HFF-Myc (cell line): ENCODE measurements at regions not wholly inside any gene's neighbourhood (a gene's known extent, or its start where the extent isn't known, plus 50 kb on each side); places are given as distances from the start of the nearest gene placed in this dataset.

Experiments used
- DNase-seq: peaks from one replicate; pipeline ENCODE4 v3.0.0-alpha.2; 2011; ENCODE audit warnings: low read depth; ENCODE audit errors: extremely low read depth
- H3K4me3 ChIP-seq: replicated peaks from 2 replicates; pipeline ENCODE4 v1.5.1; 2011; ENCODE audit warnings: low read depth, mild to moderate bottlenecking, control low read depth, low read length
- TF ChIP-seq, protein P1 (sequence below): IDR thresholded peaks from 2 replicates; pipeline ENCODE4 v1.5.1; 2012; ENCODE audit warnings: mild to moderate bottlenecking, low read depth, low read length, control low read depth; ENCODE audit errors: missing control alignments

- no peak overlapping the region for H3K4me3 ChIP-seq
- DNase-seq = no peak
- TF ChIP-seq, protein P1, sequence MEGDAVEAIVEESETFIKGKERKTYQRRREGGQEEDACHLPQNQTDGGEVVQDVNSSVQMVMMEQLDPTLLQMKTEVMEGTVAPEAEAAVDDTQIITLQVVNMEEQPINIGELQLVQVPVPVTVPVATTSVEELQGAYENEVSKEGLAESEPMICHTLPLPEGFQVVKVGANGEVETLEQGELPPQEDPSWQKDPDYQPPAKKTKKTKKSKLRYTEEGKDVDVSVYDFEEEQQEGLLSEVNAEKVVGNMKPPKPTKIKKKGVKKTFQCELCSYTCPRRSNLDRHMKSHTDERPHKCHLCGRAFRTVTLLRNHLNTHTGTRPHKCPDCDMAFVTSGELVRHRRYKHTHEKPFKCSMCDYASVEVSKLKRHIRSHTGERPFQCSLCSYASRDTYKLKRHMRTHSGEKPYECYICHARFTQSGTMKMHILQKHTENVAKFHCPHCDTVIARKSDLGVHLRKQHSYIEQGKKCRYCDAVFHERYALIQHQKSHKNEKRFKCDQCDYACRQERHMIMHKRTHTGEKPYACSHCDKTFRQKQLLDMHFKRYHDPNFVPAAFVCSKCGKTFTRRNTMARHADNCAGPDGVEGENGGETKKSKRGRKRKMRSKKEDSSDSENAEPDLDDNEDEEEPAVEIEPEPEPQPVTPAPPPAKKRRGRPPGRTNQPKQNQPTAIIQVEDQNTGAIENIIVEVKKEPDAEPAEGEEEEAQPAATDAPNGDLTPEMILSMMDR = no peak
Measured at GRCh38 chr3:110542552-110543150, 529.0 kb upstream of the NECTIN3 start.

- H3K4me3 ChIP-seq = no peak overlapping the region
- TF ChIP-seq, protein P1 = no peak
- no peak for DNase-seq
Measured at GRCh38 chr3:110544730-110545129, 526.9 kb upstream of the NECTIN3 start.

DNA sequence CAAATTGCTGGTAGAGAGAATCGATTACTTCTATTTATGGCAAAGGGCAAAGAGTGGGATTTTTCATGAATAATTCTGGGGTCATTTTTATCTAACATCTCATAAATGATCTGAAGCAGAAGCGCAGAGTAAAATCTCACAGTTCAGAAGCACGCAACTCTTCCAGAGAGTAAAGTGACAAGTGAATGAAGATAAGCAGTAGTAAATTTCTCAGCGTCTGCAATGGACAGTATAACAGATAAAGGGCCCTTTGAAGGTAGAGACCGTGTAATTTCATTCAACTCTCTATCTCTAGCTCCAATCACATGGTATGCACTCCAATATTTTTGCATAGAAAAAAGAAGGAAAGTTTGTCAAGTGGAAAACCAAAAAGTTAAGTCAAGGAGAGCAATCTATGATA, 521.1 kb upstream of the NECTIN3 start:
- TF ChIP-seq, protein P1 = no peak
- H3K4me3 ChIP-seq = no peak overlapping the region
- DNase-seq = no peak

- H3K4me3 ChIP-seq = no peak overlapping the region
- DNase-seq = no peak
- TF ChIP-seq, protein P1 = no peak
Measured at GRCh38 chr3:110562621-110563020, 509.0 kb upstream of the NECTIN3 start.

- TF ChIP-seq, protein P1 = no peak
- no peak for DNase-seq
- H3K4me3 ChIP-seq = no peak overlapping the region
Measured at GRCh38 chr3:110564674-110565073, 506.9 kb upstream of the NECTIN3 start.

- no peak for DNase-seq
- TF ChIP-seq, protein P1 = no peak
Measured at GRCh38 chr3:110567029-110567428, 504.6 kb upstream of the NECTIN3 start.

DNA sequence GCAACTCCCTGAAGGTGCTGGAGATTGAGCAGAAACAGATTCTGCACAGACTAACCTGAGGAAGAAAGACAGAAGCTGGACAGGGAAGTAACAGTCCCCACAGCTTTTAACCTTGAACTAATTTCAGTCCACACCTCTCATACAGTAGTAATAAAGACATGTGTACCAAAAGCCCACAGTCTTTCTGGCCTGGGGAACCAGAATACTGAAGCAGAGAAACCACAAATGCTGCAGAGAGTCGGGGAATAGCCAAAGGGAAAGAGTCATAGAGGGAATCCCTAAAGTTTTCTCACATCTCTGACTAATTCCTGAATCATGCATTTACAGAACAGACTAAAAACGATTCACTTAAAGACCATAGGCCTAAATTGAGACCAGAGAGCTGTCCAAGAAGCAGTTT, 503.4 kb upstream of the NECTIN3 start:
- no peak overlapping the region for H3K4me3 ChIP-seq
- TF ChIP-seq, protein P1 = no peak
- peak; percentile 39 for DNase-seq

More at GRCh38 chr3:110567029-110567428, 504.6 kb upstream of the NECTIN3 start:
- no peak overlapping the region for H3K4me3 ChIP-seq
